SW 1271 (cell line): ENCODE measurements at regions not wholly inside any gene's neighbourhood (a gene's known extent, or its start where the extent isn't known, plus 50 kb on each side); places are given as distances from the start of the nearest gene placed in this dataset.

ENCODE experiments used
- DNase-seq, 2 experiments: peaks; one replicate each; lab custom pipeline; 2025; lab: John Stamatoyannopoulos, UW

GRCh38 chr3:94709249-94709902 is 646.5 kb downstream of the NSUN3 start:
- no peak for DNase-seq

GRCh38 chr3:94714194-94714593 is 651.3 kb downstream of the NSUN3 start:
- DNase-seq: no peak

GRCh38 chr3:94716326-94717018 is 653.6 kb downstream of the NSUN3 start:
- no peak for DNase-seq

- no peak for DNase-seq
Observed at GRCh38 chr3:94734206-94734605, 671.3 kb downstream of the NSUN3 start.

GRCh38 chr3:94735354-94735753 is 672.5 kb downstream of the NSUN3 start:
- DNase-seq: no peak

- DNase-seq: no peak
Observed at GRCh38 chr3:94737116-94737515, 674.3 kb downstream of the NSUN3 start.

GRCh38 chr3:94739420-94739819 is 676.6 kb downstream of the NSUN3 start:
- no peak for DNase-seq

- no peak for DNase-seq
Observed at GRCh38 chr3:94758751-94759150, 695.9 kb downstream of the NSUN3 start.

- DNase-seq: no peak
Observed at GRCh38 chr3:94772402-94772801, 709.5 kb downstream of the NSUN3 start.

GRCh38 chr3:94775746-94776145 is 712.9 kb downstream of the NSUN3 start:
- DNase-seq: no peak

- no peak for DNase-seq
Observed at GRCh38 chr3:94776401-94776915, 713.6 kb downstream of the NSUN3 start.

- DNase-seq: no peak
Observed at GRCh38 chr3:94778289-94778688, 715.4 kb downstream of the NSUN3 start.

GRCh38 chr3:94778814-94779494 is 716.1 kb downstream of the NSUN3 start:
- no peak for DNase-seq

- no peak for DNase-seq
Observed at GRCh38 chr3:94779699-94780098, 716.8 kb downstream of the NSUN3 start.

GRCh38 chr3:94784274-94784673 is 721.4 kb downstream of the NSUN3 start:
- DNase-seq: no peak

- DNase-seq: no peak
Observed at GRCh38 chr3:94787066-94787465, 724.2 kb downstream of the NSUN3 start.

GRCh38 chr3:94787734-94788270 is 724.9 kb downstream of the NSUN3 start:
- DNase-seq: no peak

- no peak for DNase-seq
Observed at GRCh38 chr3:94794563-94794962, 731.7 kb downstream of the NSUN3 start.

- no peak for DNase-seq
Observed at GRCh38 chr3:94799420-94800060, 736.7 kb downstream of the NSUN3 start.

- no peak for DNase-seq
Observed at GRCh38 chr3:94811836-94812235, 749.0 kb downstream of the NSUN3 start.

- DNase-seq: no peak
Observed at GRCh38 chr3:94821241-94821640, 758.4 kb downstream of the NSUN3 start.

GRCh38 chr3:94822298-94822697 is 759.4 kb downstream of the NSUN3 start:
- DNase-seq: no peak
